ENCODE measurements at regions not wholly inside any gene's neighbourhood (a gene's known extent, or its start where the extent isn't known, plus 50 kb on each side); places are given as distances from the start of the nearest gene placed in this dataset.

DNA sequence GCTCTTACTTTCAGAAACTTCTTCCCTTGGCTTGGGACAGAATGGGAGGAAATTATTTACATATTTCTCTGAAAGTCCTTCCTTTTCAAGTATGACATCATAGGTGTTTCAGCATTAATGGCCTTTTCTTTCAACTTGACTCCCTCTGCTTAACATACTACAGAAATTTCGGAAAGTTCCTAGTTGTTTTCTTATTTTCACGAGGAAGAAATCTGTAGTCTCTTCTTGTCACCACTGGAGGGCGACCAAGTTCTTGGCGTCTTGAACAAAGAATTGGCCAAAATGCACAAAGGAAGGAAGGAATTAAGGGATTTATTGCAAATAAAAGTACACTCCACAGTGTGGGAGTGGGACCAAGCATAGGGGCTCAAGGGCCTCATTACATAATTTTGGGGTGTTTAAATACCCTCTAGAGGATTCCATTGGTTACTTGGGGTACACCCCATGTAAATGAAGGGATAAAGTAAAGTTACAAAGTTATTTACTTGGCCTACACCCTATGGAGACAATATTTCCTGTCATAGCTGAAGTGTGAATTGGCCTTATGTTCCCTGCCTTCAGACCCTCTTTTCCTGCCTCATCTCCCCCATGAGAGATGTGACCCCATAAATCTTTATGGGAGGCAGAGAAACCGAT is 70.4 kb downstream of the RPL10L start:
- TF ChIP-seq, protein P1, sequence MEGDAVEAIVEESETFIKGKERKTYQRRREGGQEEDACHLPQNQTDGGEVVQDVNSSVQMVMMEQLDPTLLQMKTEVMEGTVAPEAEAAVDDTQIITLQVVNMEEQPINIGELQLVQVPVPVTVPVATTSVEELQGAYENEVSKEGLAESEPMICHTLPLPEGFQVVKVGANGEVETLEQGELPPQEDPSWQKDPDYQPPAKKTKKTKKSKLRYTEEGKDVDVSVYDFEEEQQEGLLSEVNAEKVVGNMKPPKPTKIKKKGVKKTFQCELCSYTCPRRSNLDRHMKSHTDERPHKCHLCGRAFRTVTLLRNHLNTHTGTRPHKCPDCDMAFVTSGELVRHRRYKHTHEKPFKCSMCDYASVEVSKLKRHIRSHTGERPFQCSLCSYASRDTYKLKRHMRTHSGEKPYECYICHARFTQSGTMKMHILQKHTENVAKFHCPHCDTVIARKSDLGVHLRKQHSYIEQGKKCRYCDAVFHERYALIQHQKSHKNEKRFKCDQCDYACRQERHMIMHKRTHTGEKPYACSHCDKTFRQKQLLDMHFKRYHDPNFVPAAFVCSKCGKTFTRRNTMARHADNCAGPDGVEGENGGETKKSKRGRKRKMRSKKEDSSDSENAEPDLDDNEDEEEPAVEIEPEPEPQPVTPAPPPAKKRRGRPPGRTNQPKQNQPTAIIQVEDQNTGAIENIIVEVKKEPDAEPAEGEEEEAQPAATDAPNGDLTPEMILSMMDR (IDR thresholded peaks at IDR 0.05): peak; percentile 86
- no peak for TF ChIP-seq ZFX (IDR thresholded peaks at IDR 0.05; ENCODE audit: borderline replicate concordance)
